Breast epithelium (tissue), 3 donors: ENCODE measurements at regions not wholly inside any gene's neighbourhood (a gene's known extent, or its start where the extent isn't known, plus 50 kb on each side); places are given as distances from the start of the nearest gene placed in this dataset.
"Not testable (repeated sequence)": the region's sequence is repeated elsewhere in the genome, so short reads cannot be mapped to it uniquely, and the experiment has no call there.

Source experiments
- POLR2A ChIP-seq: fragments of 450-650 bp; IDR thresholded peaks from one replicate; pipeline ENCODE4 v1.6.1; 2016; ENCODE audit warnings: antibody characterized with exemption, mild to moderate bottlenecking, moderate library complexity
- POLR2AphosphoS5 ChIP-seq, 3 donors: sonication (generic); formaldehyde crosslinking; IDR thresholded peaks; one replicate each; pipeline ENCODE4 v1.6.1; 2017; ENCODE audit warnings: antibody characterized with exemption in 3 of 3
- TF ChIP-seq, protein P1 (sequence below), 3 donors: fragments of 450-650 bp; IDR thresholded peaks; one replicate each; pipeline ENCODE4 v1.5.1; 2016 to 2017; ENCODE audit warnings: antibody characterized with exemption in 3 of 3, mild to moderate bottlenecking in 3 of 3, moderate library complexity in 3 of 3

DNA sequence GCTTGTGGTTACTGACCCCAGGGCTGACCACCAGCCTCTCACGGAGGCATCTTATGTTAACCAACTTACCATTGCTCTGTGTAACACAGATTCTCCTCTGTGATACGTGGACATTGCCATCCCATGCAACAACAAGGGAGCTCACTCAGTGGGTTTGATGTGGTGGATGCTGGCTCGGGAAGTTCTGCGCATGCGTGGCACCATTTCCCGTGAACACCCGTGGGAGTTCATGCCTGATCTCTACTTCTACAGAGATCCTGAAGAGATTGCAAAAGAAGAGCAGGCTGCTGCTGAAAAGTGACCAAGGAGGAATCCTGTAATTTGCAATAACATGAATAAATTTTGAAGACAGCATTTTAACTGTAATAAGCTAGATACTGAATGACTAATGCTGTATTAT lies 179.0 kb upstream of the XIST start:
- TF ChIP-seq, protein P1, sequence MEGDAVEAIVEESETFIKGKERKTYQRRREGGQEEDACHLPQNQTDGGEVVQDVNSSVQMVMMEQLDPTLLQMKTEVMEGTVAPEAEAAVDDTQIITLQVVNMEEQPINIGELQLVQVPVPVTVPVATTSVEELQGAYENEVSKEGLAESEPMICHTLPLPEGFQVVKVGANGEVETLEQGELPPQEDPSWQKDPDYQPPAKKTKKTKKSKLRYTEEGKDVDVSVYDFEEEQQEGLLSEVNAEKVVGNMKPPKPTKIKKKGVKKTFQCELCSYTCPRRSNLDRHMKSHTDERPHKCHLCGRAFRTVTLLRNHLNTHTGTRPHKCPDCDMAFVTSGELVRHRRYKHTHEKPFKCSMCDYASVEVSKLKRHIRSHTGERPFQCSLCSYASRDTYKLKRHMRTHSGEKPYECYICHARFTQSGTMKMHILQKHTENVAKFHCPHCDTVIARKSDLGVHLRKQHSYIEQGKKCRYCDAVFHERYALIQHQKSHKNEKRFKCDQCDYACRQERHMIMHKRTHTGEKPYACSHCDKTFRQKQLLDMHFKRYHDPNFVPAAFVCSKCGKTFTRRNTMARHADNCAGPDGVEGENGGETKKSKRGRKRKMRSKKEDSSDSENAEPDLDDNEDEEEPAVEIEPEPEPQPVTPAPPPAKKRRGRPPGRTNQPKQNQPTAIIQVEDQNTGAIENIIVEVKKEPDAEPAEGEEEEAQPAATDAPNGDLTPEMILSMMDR (IDR thresholded peaks at IDR 0.05): not testable (repeated sequence)
- TF ChIP-seq POLR2AphosphoS5 (IDR thresholded peaks at IDR 0.05); POLR2A: not testable (repeated sequence)
